GM19438 (cell line): ENCODE measurements at regions not wholly inside any gene's neighbourhood (a gene's known extent, or its start where the extent isn't known, plus 50 kb on each side); places are given as distances from the start of the nearest gene placed in this dataset.
A peak's percentile ranks its signal among the peaks of the same experiment; 100 is the strongest.
"Not testable (repeated sequence)": the region's sequence is repeated elsewhere in the genome, so short reads cannot be mapped to it uniquely, and the experiment has no call there.

Experiments used
- ATAC-seq: cut with Tn5 transposase; IDR thresholded peaks from one replicate; pipeline ENCODE4 v1.9.1; 2021; ENCODE audit warnings: low read depth; ENCODE audit not compliant: unreplicated experiment

GRCh38 chr5:89086390-89087086 is 203.6 kb upstream of the MEF2C start:
- ATAC-seq = no peak

GRCh38 chr5:89083791-89084190 is 200.8 kb upstream of the MEF2C start:
- ATAC-seq = no peak

- ATAC-seq = peak; percentile 78
These were observed 198.4 kb upstream of the MEF2C start for GRCh38 chr5:89081360-89081759.

DNA sequence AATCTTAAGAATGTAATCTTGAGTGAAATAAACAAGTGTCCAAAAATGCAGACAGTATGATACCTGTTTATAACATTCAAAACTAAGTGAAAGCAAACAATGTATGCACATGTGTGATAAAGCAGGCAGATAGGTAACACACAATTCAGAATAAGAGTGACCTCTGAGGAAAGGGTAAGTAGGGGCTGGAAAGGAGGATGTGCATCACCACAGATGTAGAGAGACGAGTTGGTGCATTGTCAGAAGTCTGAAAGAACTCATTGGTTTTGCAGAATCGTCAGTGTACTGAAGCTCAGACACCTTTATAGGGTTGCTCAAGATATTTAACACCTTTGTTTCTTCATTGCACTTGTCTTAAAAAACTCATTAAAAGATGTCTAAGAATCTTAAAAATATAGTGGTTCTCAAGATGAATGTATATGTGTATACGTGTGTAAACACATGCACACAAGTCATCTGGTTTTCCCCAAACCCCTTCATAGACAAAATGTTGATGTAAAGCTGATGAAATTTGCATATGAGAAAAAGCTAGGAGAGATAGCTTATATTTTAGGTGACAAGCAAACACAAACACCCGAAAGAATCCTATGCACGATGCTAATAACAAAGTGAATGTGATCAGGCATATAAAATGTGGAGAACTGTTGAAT is 197.6 kb upstream of the MEF2C start:
- no peak for ATAC-seq

DNA sequence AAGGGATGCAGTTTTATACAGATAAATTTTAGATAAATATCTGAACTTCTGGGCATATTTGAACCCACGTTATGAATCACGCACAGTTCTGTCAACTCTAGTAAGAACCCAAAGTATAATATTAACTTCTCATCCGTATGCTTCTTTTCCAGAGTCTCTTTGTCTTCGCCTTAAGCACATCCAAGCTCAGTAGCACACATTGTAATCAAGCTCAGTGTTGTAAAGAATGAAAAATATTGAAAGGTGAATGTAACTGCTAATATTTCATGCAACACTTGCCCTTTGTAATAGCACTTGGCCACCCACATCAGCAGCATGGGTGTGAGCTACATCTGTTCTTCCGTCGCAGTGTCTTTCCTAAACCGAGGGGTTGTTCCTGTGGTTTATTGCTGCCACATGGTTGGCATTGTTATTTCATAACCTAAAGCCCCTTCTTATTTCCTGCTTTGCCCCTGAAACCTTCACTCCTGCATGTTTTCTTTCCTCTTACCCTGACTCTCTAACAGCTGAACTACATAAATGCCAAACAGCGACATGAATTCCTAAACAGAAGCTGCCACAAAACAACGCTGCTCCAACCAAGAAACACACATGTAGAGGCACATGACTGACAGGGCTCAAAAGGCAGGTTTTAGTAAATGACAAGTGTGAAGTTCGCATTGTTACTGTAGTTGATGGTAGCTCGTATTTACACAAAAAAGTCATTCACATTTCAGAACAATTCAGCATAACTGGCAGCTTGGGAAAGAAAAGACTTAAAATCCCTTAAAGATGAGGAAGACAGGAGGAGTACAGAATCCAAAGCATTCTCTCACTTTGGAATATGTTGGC is 190.1 kb upstream of the MEF2C start:
- ATAC-seq = no peak

DNA sequence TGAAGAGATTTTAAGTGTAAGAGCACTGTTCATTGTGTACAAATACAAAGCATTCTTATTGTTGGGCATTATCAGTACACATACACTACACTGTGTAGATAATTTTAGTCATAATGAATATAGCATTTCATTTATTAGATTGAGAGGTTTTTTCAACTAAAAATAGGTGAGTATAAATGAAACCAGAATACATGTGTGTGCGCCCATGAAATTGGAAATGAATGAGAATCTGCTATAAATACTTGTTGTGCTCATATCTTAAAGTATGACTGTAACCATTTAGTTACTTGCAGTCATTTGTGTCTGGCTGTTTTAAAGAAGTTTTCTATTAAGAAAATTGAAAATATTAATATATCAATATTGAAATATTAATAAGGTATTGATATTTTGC is 189.0 kb upstream of the MEF2C start:
- ATAC-seq = peak; percentile 45

DNA sequence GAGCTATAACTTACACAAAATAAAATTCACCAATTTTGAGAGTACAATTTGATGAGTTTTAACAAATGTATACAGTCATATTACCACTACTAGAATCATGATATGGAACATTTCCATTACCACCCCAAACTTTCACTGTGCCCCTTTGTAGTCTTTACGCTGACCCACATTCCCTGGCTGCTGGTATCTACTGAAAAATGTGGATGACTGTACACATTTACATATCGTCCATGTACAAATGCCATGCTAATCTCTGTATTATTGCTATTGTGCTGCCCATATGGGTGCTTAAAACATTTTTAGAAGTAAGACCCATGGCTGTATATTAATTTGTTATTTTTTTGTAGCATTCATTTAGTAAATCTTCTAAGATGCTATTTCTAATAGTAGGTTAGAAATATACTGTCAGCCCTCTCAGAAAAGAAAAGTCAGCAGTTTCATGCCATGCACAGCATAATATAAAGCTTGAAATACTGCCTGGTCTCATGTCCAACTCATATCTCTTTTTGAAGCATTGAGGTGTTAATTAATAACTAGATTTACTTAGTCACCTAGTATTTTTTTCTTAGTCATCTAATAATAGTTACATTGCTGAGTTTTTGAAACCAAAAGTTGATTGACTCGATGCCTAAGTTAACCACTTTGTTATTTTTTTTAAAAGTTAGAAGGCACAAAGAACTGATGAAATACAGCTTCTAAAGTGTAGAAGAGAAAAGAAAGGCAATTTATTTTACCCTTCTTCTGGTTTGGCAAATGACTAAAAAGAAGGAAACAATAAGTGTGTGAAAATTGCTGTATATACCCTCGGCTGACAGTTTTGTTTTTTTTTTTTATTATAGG is 188.3 kb upstream of the MEF2C start:
- ATAC-seq = peak; percentile 80

DNA sequence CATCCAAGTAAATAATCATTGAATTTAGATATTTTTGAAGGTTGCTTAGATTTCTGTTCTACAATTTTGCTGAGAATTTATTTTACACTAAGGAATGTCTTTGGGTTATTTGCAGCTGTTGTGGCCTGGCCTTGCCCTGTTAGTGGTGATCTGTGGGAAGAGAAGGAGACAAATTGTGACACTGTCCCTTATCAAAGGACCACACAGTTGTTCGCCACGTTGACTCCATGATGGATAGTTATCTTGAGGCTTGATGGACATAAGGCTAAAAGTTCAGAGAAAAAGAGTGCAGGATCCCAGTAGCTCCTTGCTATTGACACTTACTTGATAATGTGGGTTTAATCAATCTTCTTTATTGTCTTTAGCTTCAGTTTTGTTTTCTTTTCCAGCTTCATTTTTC is 186.6 kb upstream of the MEF2C start:
- no peak for ATAC-seq

DNA sequence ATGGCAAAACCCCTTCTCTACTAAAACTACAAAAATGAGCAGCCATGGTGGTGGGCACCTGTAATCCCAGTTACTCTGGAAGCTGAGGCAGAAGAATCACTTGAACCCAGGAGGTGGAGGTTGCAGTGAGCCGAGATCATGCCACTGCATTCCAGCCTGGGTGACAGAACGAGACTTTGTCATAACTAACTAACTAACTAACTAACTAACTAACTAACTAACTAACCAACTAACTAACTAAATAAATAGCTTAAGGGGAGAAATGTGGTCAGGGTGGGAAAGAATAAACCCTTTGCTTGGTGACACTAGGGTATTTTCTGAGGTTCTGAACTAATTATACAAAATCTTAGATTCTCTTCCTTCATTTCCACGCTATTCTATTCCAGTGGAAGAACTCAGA is 184.4 kb upstream of the MEF2C start:
- ATAC-seq = no peak

- peak; percentile 66 for ATAC-seq
These were observed 182.9 kb upstream of the MEF2C start for GRCh38 chr5:89065919-89066318.

DNA sequence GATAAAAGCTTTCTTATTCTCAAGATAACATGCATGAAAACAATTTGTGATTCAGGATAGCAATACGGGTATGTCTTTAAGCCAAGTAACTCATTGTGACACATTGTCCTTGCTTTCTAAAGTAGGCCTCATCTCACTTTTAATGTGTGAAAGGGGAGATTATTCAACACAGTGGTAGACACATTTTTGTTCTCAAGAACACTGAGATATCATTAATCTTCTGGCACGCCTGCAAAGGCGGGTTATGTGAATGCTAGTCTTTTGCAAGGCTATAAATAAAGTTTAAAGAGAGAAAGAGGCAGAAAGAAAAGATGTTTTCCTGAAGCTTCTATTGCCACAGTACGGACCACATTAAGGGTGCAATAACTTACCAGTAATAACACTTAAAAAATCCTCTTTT is 181.8 kb upstream of the MEF2C start:
- no peak for ATAC-seq

- peak; percentile 45 for ATAC-seq
These were observed 181.1 kb upstream of the MEF2C start for GRCh38 chr5:89064054-89064453.

GRCh38 chr5:89060768-89061167 is 177.8 kb upstream of the MEF2C start:
- no peak for ATAC-seq

- no peak for ATAC-seq
These were observed 176.3 kb upstream of the MEF2C start for GRCh38 chr5:89059274-89059673.

- no peak for ATAC-seq
These were observed 172.7 kb upstream of the MEF2C start for GRCh38 chr5:89055695-89056085.

DNA sequence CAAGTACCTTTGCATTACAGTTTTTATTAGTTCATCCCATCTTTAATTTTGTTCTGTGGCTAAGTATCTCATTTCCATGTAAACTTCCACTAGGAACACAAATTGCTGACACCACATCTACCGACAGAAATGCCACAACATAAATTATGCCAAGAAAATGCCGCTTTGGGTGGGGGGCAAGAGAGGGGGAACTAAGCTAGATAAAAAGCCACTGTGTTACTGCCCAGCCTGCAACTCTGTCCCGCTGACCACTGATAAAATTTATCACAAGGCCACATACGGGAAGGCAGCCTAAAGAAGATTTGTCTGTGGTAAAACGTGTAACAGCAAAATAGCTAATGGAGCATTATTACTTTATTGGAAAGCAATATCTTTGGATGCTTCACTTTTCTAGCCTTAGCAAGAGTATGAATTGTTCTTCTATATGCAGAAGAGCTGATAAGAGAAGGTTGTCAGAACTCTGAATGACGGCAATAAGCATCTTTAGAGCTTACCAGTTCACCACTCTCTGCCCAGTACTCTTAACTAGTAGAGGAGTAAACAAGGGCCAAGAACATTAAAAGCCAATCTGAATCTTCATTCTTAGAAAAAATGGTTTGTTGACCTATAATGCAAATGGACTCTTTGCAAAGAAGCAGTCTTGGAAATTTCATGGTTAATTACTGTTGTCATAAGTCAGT is 172.2 kb upstream of the MEF2C start:
- no peak for ATAC-seq

- no peak for ATAC-seq
These were observed 170.6 kb upstream of the MEF2C start for GRCh38 chr5:89053547-89053946.

GRCh38 chr5:89050062-89050461 is 167.1 kb upstream of the MEF2C start:
- not testable (repeated sequence) for ATAC-seq

- no peak for ATAC-seq
These were observed 164.6 kb upstream of the MEF2C start for GRCh38 chr5:89047571-89047970.

GRCh38 chr5:89045216-89045615 is 162.2 kb upstream of the MEF2C start:
- no peak for ATAC-seq
